ENCODE measurements at regions not wholly inside any gene's neighbourhood (a gene's known extent, or its start where the extent isn't known, plus 50 kb on each side); places are given as distances from the start of the nearest gene placed in this dataset.

DNA sequence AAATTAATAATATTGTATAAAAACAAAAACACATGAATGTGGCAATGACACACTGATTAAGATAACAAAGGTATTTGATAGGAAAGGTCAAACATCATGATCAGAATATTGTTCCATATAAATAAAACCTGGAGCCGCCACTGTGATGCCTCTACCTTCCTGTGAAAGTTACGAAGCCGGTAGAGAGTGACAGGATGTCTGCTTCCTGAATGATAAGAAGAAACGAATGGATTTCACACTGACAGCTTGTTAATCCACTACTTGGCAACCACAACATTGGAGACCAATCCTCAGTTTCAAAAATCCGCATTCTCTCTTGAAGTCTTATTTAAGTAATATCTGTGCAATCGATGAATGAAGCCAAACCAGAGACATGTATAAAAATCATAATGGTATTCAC is 315.1 kb downstream of the HDGFL1 start:
- no peak for DNase-seq (ENCODE audit: low spot score)

DNA sequence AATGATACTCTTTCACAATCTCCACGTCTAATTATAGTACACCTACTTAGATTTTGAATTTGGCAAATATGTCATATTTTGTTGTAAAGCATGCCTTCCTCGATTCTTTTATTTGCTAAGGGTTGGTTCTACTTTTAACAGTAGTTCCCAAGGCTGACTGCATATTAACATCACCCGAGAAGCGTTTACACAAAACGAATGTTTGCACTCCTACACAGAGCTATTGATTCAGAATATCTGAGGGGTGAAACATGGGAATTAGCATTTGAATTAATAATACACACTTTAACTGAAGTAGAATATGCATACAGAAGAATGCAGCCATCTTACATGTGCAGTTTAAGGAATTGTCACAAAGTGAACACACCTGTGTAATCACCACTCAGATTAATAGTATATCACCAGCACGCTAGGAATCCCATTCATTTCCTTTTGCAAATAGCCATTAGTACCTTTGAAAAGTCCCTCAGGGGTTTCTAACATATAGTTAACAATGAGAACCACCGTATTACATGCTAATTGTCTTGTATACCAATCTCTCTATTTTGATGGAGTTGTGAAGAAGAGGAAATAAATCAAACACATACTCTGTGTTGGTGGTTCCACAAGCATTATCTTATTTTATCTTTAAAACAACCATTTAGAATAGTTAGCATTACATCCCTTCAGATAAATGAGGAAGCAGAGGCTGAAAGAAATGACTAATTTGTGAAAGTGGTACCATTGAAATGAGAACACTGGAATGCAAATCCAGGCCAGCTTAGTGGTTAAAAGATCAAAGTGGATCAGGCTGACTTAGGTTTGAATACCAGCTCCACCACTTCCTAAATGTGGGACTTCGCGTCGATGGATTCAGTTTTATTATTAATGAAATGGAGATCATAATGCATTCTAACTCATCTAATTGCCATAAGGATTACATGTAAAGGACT is 317.6 kb downstream of the HDGFL1 start:
- DNase-seq (ENCODE audit: low spot score), result no peak

DNA sequence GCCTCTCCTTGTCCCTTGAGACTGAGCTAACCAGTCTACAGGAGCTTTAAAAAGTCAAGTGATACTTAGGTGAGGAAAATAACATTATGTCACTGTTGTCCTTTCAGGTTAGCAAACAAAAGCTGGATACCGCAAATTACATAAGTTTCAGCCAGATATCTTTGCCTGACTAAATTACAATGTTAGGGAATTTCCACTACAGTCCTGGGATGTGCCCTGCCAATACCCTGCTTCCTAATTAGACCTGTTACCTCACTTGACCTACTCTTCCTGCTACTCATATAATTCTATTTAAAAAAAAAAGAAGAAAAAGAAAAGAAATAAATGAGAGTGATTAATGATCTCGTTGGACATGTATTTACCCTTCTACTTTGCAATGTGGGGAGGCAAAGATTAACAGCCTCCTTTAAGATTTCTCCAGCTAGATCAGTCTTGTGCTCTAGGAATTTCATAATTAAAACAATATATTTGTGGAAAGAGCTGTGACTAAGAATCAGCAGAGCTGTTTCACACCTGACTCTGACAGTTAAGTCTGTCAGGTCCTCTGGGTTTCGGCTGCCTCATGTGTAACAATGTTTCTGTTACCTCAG is 318.9 kb downstream of the HDGFL1 start:
- DNase-seq (ENCODE audit: low spot score), result no peak

DNA sequence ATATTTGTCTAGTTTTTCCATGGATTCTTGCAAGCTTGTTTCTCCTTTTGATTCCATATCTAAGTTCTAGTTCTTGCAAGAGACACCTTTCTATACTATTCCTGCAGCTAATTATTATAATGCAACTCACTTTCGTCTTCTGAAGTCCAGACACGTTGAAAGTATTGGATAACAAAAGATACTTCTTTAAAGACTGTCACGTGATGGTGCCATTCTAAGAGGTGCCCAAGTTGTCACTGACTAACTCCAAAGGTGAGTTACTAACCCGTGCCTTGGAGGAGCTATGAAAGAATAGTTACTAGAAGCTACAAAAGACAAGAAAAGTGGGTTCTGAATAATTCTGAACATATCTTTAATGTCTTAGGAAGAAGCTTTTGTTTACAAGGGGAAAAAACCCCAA is 322.6 kb downstream of the HDGFL1 start:
- no peak for DNase-seq (ENCODE audit: low spot score)

GRCh38 chr6:22892452-22892851 is 323.1 kb downstream of the HDGFL1 start:
- DNase-seq (ENCODE audit: low spot score), result no peak

GRCh38 chr6:22896696-22897095 is 327.3 kb downstream of the HDGFL1 start:
- no peak for DNase-seq (ENCODE audit: low spot score)

DNA sequence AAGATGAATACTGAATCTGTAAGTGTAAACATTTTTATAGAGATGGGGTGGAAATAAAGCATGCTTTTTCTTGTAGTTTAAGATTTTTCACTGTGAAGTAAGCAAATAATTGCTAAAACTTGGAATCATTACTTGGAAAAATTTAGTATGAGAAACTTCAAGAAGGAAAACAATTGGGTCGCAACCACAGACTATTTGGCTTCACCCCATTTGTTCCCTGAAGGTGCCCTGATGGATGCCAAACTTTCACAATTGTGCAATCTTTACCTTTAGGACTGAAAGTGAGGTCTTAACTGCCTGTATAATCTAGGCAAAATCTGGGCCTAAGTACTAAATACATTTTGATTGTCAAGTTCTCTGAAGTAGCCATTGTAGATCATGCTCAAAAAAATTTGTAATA is 330.1 kb downstream of the HDGFL1 start:
- no peak for DNase-seq (ENCODE audit: low spot score)

GRCh38 chr6:22903826-22904225 is 334.5 kb downstream of the HDGFL1 start:
- DNase-seq (ENCODE audit: low spot score), result no peak

GRCh38 chr6:22904431-22904830 is 335.1 kb downstream of the HDGFL1 start:
- no peak for DNase-seq (ENCODE audit: low spot score)

DNA sequence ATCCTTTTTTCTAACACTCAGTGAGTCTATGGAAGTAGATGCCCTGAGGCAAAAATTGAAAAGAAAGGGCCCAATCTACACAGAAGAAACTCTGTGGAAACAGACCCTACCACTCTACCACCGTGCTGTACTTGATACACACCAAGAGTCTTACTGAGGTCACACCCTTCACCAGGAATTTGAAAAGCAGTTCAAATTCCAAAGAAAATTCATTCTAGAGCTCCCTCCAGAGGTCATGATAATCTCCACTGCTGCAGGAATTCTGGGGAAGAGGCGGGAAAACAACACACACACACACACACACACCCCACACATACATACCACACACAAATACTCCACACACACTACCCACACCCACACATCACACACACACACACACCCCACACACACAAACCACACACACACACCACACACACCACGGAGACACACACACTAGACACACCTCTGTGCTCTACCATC is 336.8 kb downstream of the HDGFL1 start:
- no peak for DNase-seq (ENCODE audit: low spot score)

DNA sequence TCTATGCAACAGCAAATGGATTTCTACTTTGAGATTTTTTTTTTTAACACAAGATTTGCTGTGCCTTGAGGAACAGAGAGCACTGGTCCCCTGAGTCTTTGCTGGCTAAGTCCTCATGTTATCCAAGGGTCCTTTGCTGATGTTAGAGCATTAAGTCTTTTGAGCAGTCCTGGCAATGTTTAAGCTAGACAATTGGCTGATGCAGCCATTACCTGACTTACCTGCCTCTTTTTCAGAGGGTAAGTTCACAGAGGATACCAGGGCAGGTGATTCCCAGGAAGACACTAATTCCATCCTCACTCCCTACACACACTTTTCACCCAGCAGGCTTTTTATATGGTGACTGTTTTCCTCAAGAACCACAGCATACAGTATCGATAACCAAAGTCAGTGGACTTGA is 337.7 kb downstream of the HDGFL1 start:
- DNase-seq (ENCODE audit: low spot score), result no peak

- DNase-seq (ENCODE audit: low spot score), result no peak
Measured at GRCh38 chr6:22910370-22910769, 341.0 kb downstream of the HDGFL1 start.

GRCh38 chr6:22913612-22914011 is 344.2 kb downstream of the HDGFL1 start:
- DNase-seq (ENCODE audit: low spot score), result no peak

GRCh38 chr6:22917344-22917743 is 348.0 kb downstream of the HDGFL1 start:
- DNase-seq (ENCODE audit: low spot score), result no peak

- no peak for DNase-seq (ENCODE audit: low spot score)
Measured at GRCh38 chr6:22921828-22922227, 352.5 kb downstream of the HDGFL1 start.

DNA sequence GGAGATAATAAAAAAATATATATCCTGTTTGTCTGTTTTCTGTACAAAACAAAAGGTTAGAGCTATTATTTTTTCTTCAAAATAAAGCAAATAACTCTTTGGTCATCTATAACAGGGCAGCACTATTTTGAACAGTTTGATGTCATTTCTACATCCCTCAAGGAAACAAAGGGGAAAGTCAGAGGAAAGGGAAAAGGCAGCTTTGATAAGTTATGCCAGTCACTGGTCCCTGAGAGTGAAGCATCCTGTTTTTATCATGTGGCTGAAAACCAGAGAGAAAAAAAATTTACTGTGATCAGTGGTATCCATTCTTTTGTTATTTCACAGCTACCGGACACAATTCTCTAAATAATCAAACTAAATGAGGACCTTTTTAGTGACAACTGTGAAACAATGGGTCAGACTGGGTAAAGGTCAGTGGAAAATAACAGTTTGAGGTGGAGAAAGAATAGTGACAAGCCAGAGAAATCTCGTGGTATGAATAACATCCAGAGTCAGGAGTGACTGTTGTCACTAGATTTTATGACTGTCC is 356.0 kb downstream of the HDGFL1 start:
- no peak for DNase-seq (ENCODE audit: low spot score)

DNA sequence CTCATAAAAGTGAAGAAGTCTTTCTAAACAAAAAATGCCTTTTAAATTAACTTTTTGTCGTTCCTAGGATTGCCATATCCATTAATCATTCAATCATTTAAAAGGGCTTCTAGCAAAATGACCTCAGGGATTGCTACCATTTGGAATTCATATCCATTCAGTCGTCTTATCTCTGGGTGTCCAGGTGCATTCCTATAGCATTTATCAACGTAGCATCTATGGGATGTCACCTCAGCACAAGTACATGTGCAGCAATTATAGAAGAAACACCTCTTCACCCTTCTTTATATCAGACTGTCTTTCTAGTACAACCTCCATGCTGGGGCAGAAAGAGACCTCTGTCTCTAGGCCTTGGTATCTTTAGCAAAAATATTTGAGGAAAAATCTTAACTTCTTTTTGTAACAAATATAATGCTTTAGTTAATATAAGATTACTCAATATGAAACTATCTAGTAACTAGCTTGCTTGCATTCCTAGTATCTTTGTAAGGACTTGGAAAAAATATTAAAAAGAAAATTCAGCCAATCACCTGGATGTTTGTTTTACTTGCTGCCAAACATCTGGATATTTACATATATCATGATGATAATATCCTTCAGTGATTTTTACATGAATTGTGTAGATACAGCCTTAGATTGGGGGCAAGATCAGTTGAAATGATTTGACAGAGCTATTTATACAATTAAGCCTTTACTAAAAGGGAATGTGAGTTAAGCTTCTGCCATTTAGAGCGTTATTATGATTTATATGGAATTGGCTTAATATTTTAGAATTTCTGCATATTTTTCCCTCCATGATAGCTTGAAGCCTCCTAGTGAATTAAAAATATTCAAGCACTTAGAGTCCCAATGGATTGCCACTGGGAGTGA is 356.8 kb downstream of the HDGFL1 start:
- DNase-seq (ENCODE audit: low spot score), result no peak

DNA sequence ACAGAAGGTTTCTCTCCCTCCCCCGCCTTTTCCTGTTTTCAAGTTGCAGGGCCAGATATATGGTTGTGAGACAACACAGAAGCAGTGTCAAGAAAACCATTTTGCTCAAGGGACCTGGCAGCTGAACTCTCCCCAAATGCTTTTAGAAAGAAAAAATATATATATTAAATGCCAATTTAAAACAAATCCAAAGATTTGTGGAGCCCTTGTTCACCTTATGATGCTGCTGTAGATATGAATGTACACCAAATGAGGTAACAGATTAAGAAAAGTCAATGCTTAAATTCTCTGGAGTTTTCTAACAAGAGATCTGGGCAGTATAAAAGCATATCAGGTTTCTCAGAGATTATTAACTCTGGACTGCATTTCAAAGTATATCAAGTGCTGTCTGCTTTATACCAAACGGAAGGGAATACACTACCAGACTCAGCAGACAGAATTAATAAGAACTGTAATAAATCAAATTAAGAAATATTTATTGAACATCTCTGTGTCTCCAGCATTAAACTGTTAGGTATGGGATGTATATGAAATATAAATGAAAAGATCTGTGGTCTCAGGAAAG is 357.5 kb downstream of the HDGFL1 start:
- DNase-seq (ENCODE audit: low spot score), result no peak

- no peak for DNase-seq (ENCODE audit: low spot score)
Measured at GRCh38 chr6:22928775-22929174, 359.4 kb downstream of the HDGFL1 start.

- no peak for DNase-seq (ENCODE audit: low spot score)
Measured at GRCh38 chr6:22929311-22929985, 360.1 kb downstream of the HDGFL1 start.

- DNase-seq (ENCODE audit: low spot score), result no peak
Measured at GRCh38 chr6:22940581-22941290, 371.4 kb downstream of the HDGFL1 start.

All from NAMALWA (cell line).